Neutrophil (primary cell): ENCODE measurements at regions not wholly inside any gene's neighbourhood (a gene's known extent, or its start where the extent isn't known, plus 50 kb on each side); places are given as distances from the start of the nearest gene placed in this dataset.

Experiments used
- H3K27ac ChIP-seq: fragments of 200-600 bp; sonication (generic); 2 replicates; pipeline ENCODE4 v1.5.1; 2016; ENCODE audit warnings: mild to moderate bottlenecking, moderate library complexity
- H3K27me3 ChIP-seq: fragments of 200-600 bp; sonication (generic); 2 replicates; pipeline ENCODE4 v1.6.0; 2016; ENCODE audit warnings: mild to moderate bottlenecking
- H3K36me3 ChIP-seq: fragments of 200-600 bp; sonication (generic); 2 replicates; pipeline ENCODE4 v1.5.1; 2017
- H3K4me1 ChIP-seq, 2 experiments: fragments of 200-600 bp in 1 of 2; sonication (generic) in 1 of 2; 1 replicate in 1 of 2; 2 replicates in 1 of 2; pipeline versions ENCODE4 v1.5.1 to v1.6.1; 2013 to 2016; ENCODE audit warnings: low read depth in 1 of 2, low read length in 1 of 2, mild to moderate bottlenecking in 1 of 2, moderate library complexity in 1 of 2; ENCODE audit not compliant: control insufficient read depth in 1 of 2, insufficient read depth in 1 of 2
- H3K4me3 ChIP-seq, 2 experiments: fragments of 200-600 bp in 1 of 2; sonication (generic) in 1 of 2; 1 replicate in 1 of 2; 2 replicates in 1 of 2; pipeline ENCODE4 v1.5.1; 2013 to 2016; ENCODE audit warnings: low read depth in 1 of 2, low read length in 1 of 2, mild to moderate bottlenecking in 1 of 2, moderate library complexity in 1 of 2
- H3K9me3 ChIP-seq: fragments of 200-600 bp; sonication (generic); 2 replicates; pipeline ENCODE4 v1.5.1; 2016
- TF ChIP-seq, protein P1 (sequence below): fragments of 200-600 bp; sonication (generic); IDR thresholded peaks from 2 replicates; pipeline ENCODE4 v1.5.1; 2016; ENCODE audit warnings: antibody characterized with exemption

DNA sequence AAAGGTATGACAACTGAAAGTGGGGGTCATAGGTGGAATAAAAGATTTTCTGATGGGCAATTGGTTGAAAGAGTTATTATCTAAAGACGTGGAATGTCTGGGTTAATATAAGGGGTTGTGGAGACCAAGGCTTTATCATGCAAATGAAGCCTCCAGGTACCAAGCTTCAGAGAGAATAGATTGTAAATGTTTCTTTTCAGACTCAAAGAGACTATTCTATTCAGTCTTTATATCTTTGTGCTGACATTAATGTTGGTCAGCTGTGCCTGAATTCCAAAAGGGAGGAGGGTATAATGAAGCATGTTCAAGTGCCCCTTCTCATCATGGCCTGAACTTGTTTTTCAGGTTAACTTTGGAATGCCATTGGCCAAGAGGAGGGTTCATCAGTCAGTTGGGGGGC lies 145.3 kb downstream of the SETD4 start:
- Histone ChIP-seq H3K36me3 (no peaks in the 10 kb centered on the region), H3K4me1 (no peaks in the 10 kb centered on the region), H3K27ac (no peak overlapping the region), H3K4me3 (no peak overlapping the region), H3K27me3 (no peaks in the 10 kb centered on the region), H3K9me3 (no peaks in the 10 kb centered on the region)
- TF ChIP-seq, protein P1, sequence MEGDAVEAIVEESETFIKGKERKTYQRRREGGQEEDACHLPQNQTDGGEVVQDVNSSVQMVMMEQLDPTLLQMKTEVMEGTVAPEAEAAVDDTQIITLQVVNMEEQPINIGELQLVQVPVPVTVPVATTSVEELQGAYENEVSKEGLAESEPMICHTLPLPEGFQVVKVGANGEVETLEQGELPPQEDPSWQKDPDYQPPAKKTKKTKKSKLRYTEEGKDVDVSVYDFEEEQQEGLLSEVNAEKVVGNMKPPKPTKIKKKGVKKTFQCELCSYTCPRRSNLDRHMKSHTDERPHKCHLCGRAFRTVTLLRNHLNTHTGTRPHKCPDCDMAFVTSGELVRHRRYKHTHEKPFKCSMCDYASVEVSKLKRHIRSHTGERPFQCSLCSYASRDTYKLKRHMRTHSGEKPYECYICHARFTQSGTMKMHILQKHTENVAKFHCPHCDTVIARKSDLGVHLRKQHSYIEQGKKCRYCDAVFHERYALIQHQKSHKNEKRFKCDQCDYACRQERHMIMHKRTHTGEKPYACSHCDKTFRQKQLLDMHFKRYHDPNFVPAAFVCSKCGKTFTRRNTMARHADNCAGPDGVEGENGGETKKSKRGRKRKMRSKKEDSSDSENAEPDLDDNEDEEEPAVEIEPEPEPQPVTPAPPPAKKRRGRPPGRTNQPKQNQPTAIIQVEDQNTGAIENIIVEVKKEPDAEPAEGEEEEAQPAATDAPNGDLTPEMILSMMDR, result no peak

GRCh38 chr21:35911412-35912191 lies 148.7 kb downstream of the SETD4 start:
- Histone ChIP-seq H3K9me3 (no peaks in the 10 kb centered on the region), H3K27ac (no peak overlapping the region), H3K27me3 (no peaks in the 10 kb centered on the region), H3K36me3 (no peaks in the 10 kb centered on the region), H3K4me1 (no peaks in the 10 kb centered on the region), H3K4me3 (no peak overlapping the region)
- TF ChIP-seq, protein P1, result no peak

- H3K36me3 ChIP-seq, result no peaks in the 10 kb centered on the region
- H3K4me1 ChIP-seq, result peaks cover 0 to 12% of the 10 kb centered on the region in 2 experiments
- no peak overlapping the region for H3K27ac ChIP-seq
- H3K9me3 ChIP-seq, result no peaks in the 10 kb centered on the region
- TF ChIP-seq, protein P1, result no peak
- no peak overlapping the region for H3K4me3 ChIP-seq
- H3K27me3 ChIP-seq, result no peaks in the 10 kb centered on the region
These were observed 150.7 kb downstream of the SETD4 start for GRCh38 chr21:35909456-35910223.

DNA sequence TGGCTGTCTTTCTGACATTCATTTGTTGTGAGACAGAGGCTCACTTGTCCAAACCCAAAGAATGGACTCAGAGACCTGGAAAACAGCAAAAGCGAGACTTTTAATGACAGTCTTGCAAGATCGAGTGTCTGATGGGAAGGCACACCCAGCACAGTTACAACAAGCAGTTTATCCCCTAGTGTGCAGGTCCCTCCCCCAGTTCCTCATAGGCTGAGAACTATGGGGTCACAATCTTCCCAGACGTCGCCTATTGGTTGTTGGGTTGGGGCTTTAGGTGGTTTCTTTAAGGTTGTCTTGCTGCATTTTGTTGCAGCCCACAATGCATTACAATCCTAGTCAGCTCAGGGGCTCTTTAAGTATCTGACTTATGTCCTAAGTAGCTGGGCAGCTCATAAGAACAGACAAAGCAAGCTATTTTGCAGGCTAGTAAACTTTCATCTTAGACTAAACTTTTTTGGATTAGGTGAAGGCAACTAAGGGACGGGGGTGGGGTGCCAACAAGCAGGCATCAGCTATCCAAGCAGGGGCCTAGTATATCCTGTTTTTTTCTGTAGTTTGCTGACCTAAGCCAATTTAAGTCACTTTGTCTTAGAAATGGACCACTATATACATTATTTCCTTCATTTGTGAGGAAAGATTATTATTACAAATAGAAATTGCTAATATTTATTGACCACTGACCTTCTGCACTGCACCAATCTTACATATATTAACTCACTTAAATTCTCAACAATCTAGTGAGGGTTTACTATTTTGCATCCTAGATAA lies 151.8 kb downstream of the SETD4 start:
- H3K9me3 ChIP-seq, result no peaks in the 10 kb centered on the region
- peaks cover 0 to 12% of the 10 kb centered on the region in 2 experiments for H3K4me1 ChIP-seq
- no peak overlapping the region for H3K4me3 ChIP-seq
- no peak overlapping the region for H3K27ac ChIP-seq
- H3K27me3 ChIP-seq, result no peaks in the 10 kb centered on the region
- TF ChIP-seq, protein P1, result no peak
- H3K36me3 ChIP-seq, result no peaks in the 10 kb centered on the region

DNA sequence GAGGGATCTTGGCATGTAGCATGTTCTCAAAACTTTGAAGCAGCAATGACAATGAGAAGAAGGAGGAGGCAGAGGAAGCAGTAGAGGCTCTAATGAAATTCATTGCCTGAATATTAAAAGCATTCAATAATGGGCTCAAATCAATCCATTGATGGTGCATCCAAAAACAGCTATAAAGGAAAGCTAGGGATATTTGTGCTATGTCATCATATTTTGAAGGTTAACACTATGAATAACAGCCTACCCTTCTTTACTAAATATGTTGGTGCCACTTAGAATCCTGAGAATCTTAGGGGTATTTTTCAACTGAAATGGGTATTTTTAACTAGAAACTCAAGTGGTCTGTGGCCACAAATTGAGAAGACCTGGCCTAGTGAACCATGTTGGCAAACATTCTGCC lies 153.7 kb downstream of the SETD4 start:
- H3K9me3 ChIP-seq, result no peaks in the 10 kb centered on the region
- H3K27ac ChIP-seq, result no peak overlapping the region
- no peaks in the 10 kb centered on the region for H3K36me3 ChIP-seq
- TF ChIP-seq, protein P1, result no peak
- H3K4me1 ChIP-seq, result peaks cover 0 to 12% of the 10 kb centered on the region in 2 experiments
- no peak overlapping the region for H3K4me3 ChIP-seq
- no peaks in the 10 kb centered on the region for H3K27me3 ChIP-seq
